CD8-positive, alpha-beta memory T cell (primary cell): ENCODE measurements at regions not wholly inside any gene's neighbourhood (a gene's known extent, or its start where the extent isn't known, plus 50 kb on each side); places are given as distances from the start of the nearest gene placed in this dataset.
"Not testable (repeated sequence)": the region's sequence is repeated elsewhere in the genome, so short reads cannot be mapped to it uniquely, and the experiment has no call there.

ENCODE experiments used
- CTCF ChIA-PET: fragments of 350-600 bp; sonication (Branson Sonifier 250); formaldehyde crosslinking; loops from one replicate; lab custom pipeline; 2021; ENCODE audit warnings: antibody characterized with exemption; lab: Charles Lee
- POLR2A ChIA-PET: fragments of 350-600 bp; sonication (Branson Sonifier 250); formaldehyde crosslinking; loops from one replicate; lab custom pipeline; 2021; ENCODE audit warnings: antibody characterized with exemption; lab: Charles Lee
- DNase-seq, 5 donors: peaks; one replicate each; pipeline versions ENCODE4 v3.0.0 to v3.0.0-alpha.2; 2020 to 2022; ENCODE audit warnings: mixed read lengths in 1 of 5
- H3K27ac ChIP-seq: one replicate; pipeline ENCODE4 v1.7.0; 2013; ENCODE audit warnings: low read depth, mild to moderate bottlenecking, low read length, moderate library complexity
- H3K27me3 ChIP-seq: 2 replicates; pipeline ENCODE4 v1.7.0; 2013; ENCODE audit warnings: low read length, mild to moderate bottlenecking; ENCODE audit not compliant: insufficient read depth, poor library complexity, severe bottlenecking
- H3K36me3 ChIP-seq: 2 replicates; pipeline ENCODE4 v1.7.0; 2013; ENCODE audit warnings: mild to moderate bottlenecking, low read length, moderate library complexity; ENCODE audit not compliant: insufficient read depth
- H3K4me1 ChIP-seq: 2 replicates; pipeline ENCODE4 v1.7.0; 2013; ENCODE audit warnings: mild to moderate bottlenecking, low read length, moderate library complexity; ENCODE audit not compliant: insufficient read depth
- H3K4me3 ChIP-seq: 2 replicates; pipeline ENCODE4 v1.7.0; 2013; ENCODE audit warnings: mild to moderate bottlenecking, low read length
- H3K9me3 ChIP-seq: 2 replicates; pipeline ENCODE4 v1.7.0; 2013; ENCODE audit warnings: mild to moderate bottlenecking, low read length
- H3K27ac Mint-ChIP-seq, 8 donors: one replicate each; pipeline ENCODE4 v1.8.0; 2020 to 2021; ENCODE audit warnings: mixed read lengths in 8 of 8, mild to moderate bottlenecking in 6 of 8, inconsistent platforms in 3 of 8, moderate library complexity in 3 of 8
- H3K27me3 Mint-ChIP-seq, 2 donors: one replicate each; pipeline ENCODE4 v1.8.0; 2020 to 2021; ENCODE audit warnings: mixed read lengths in 2 of 2, mild to moderate bottlenecking in 1 of 2, moderate library complexity in 1 of 2
- H3K36me3 Mint-ChIP-seq, 3 donors: one replicate each; pipeline ENCODE4 v1.8.0; 2020 to 2021; ENCODE audit warnings: mixed read lengths in 3 of 3, inconsistent platforms in 1 of 3, mild to moderate bottlenecking in 1 of 3
- H3K4me1 Mint-ChIP-seq, 3 donors: one replicate each; pipeline ENCODE4 v1.8.0; 2020 to 2021; ENCODE audit warnings: mixed read lengths in 3 of 3, inconsistent platforms in 1 of 3, mild to moderate bottlenecking in 1 of 3
- H3K4me3 Mint-ChIP-seq, 7 donors: one replicate each; pipeline ENCODE4 v1.8.0; 2020 to 2021; ENCODE audit warnings: mixed read lengths in 7 of 7, mild to moderate bottlenecking in 6 of 7, moderate library complexity in 4 of 7, inconsistent platforms in 2 of 7
- H3K9me3 Mint-ChIP-seq, 5 donors: one replicate each; pipeline ENCODE4 v1.8.0; 2020 to 2022; ENCODE audit warnings: mixed read lengths in 5 of 5, mild to moderate bottlenecking in 3 of 5, moderate library complexity in 2 of 5, inconsistent platforms in 1 of 5

- no peak overlapping the region for H3K27ac ChIP-seq
- H3K9me3 Mint-ChIP-seq: peaks cover 4 to 36% (median 5%) of the 10 kb centered on the region in 5 donors
These were observed 129.9 kb upstream of the NEGR1 start for GRCh38 chr1:72412286-72412685.

GRCh38 chr1:72399807-72400206 is 117.5 kb upstream of the NEGR1 start:
- H3K27me3 Mint-ChIP-seq: no peaks in the 10 kb centered on the region
- H3K27ac Mint-ChIP-seq: no peak overlapping the region
- DNase-seq: no peak
- H3K4me3 Mint-ChIP-seq: no peak overlapping the region
- Histone ChIP-seq H3K9me3 (no peaks in the 10 kb centered on the region), H3K4me3 (no peak overlapping the region), H3K27me3 (no peaks in the 10 kb centered on the region), H3K27ac (no peak overlapping the region), H3K4me1 (no peaks in the 10 kb centered on the region), H3K36me3 (no peaks in the 10 kb centered on the region)
- ChIA-PET POLR2A (no interaction called here), CTCF (no interaction called here)
- no peaks in the 10 kb centered on the region for H3K36me3 Mint-ChIP-seq
- H3K9me3 Mint-ChIP-seq: peaks cover 0 to 29% (median 0%) of the 10 kb centered on the region in 5 donors
- H3K4me1 Mint-ChIP-seq: no peaks in the 10 kb centered on the region

More at GRCh38 chr1:72412286-72412685, 129.9 kb upstream of the NEGR1 start:
- H3K4me1 Mint-ChIP-seq: no peaks in the 10 kb centered on the region
- ChIA-PET CTCF (no interaction called here), POLR2A (no interaction called here)
- H3K27ac Mint-ChIP-seq: no peak overlapping the region
- no peaks in the 10 kb centered on the region for H3K4me1 ChIP-seq
- no peaks in the 10 kb centered on the region for H3K36me3 ChIP-seq
- no peaks in the 10 kb centered on the region for H3K9me3 ChIP-seq
- H3K4me3 Mint-ChIP-seq: no peak overlapping the region
- H3K36me3 Mint-ChIP-seq: no peaks in the 10 kb centered on the region
- no peak overlapping the region for H3K4me3 ChIP-seq
- no peaks in the 10 kb centered on the region for H3K27me3 ChIP-seq
- DNase-seq: no peak
- no peaks in the 10 kb centered on the region for H3K27me3 Mint-ChIP-seq

- H3K4me1 Mint-ChIP-seq: no peaks in the 10 kb centered on the region
- CTCF ChIA-PET: no interaction called here
- H3K36me3 ChIP-seq: no peaks in the 10 kb centered on the region
These were observed 115.4 kb upstream of the NEGR1 start for GRCh38 chr1:72397786-72398185.

GRCh38 chr1:72394457-72394856 is 112.1 kb upstream of the NEGR1 start:
- Histone ChIP-seq H3K9me3 (no peaks in the 10 kb centered on the region), H3K4me3 (no peak overlapping the region), H3K36me3 (no peaks in the 10 kb centered on the region), H3K27ac (no peak overlapping the region), H3K4me1 (no peaks in the 10 kb centered on the region), H3K27me3 (no peaks in the 10 kb centered on the region)
- no peaks in the 10 kb centered on the region for H3K4me1 Mint-ChIP-seq
- no peak overlapping the region for H3K4me3 Mint-ChIP-seq
- peaks cover 3 to 18% (median 11%) of the 10 kb centered on the region in 5 donors for H3K9me3 Mint-ChIP-seq
- POLR2A ChIA-PET: no interaction called here
- H3K36me3 Mint-ChIP-seq: no peaks in the 10 kb centered on the region
- H3K27me3 Mint-ChIP-seq: no peaks in the 10 kb centered on the region
- CTCF ChIA-PET: interaction anchor here (0.9 kb wide), 1 partner anchor 9 kb away, joined by 3 read pairs; no protein-coding TSS in a partner anchor
- no peak overlapping the region for H3K27ac Mint-ChIP-seq
- DNase-seq: no peak

More at GRCh38 chr1:72397786-72398185, 115.4 kb upstream of the NEGR1 start:
- Histone ChIP-seq H3K9me3 (no peaks in the 10 kb centered on the region), H3K27ac (no peak overlapping the region), H3K4me1 (no peaks in the 10 kb centered on the region), H3K4me3 (no peak overlapping the region), H3K27me3 (no peaks in the 10 kb centered on the region)
- no peak overlapping the region for H3K4me3 Mint-ChIP-seq
- no peak for DNase-seq
- peaks cover 0 to 23% (median 4%) of the 10 kb centered on the region in 5 donors for H3K9me3 Mint-ChIP-seq
- H3K27me3 Mint-ChIP-seq: no peaks in the 10 kb centered on the region
- no peaks in the 10 kb centered on the region for H3K36me3 Mint-ChIP-seq
- POLR2A ChIA-PET: no interaction called here
- H3K27ac Mint-ChIP-seq: no peak overlapping the region

- Mint-ChIP-seq H3K4me3 (no peak overlapping the region), H3K9me3 (peaks cover 0 to 8% (median 3%) of the 10 kb centered on the region in 5 donors), H3K27me3 (no peaks in the 10 kb centered on the region), H3K4me1 (no peaks in the 10 kb centered on the region), H3K36me3 (no peaks in the 10 kb centered on the region), H3K27ac (no peak overlapping the region)
- Histone ChIP-seq H3K27ac (no peak overlapping the region), H3K9me3 (no peaks in the 10 kb centered on the region), H3K36me3 (no peaks in the 10 kb centered on the region), H3K27me3 (no peaks in the 10 kb centered on the region), H3K4me3 (no peak overlapping the region), H3K4me1 (no peaks in the 10 kb centered on the region)
- DNase-seq: no peak
- ChIA-PET POLR2A (no interaction called here), CTCF (no interaction called here)
These were observed 96.7 kb upstream of the NEGR1 start for GRCh38 chr1:72379072-72379471.

- H3K27ac Mint-ChIP-seq: no peak overlapping the region
- Histone ChIP-seq H3K4me3 (no peak overlapping the region), H3K9me3 (no peaks in the 10 kb centered on the region), H3K4me1 (no peaks in the 10 kb centered on the region), H3K27ac (no peak overlapping the region), H3K36me3 (no peaks in the 10 kb centered on the region), H3K27me3 (no peaks in the 10 kb centered on the region)
- no peak overlapping the region for H3K4me3 Mint-ChIP-seq
- peaks cover 2 to 9% (median 6%) of the 10 kb centered on the region in 5 donors for H3K9me3 Mint-ChIP-seq
- ChIA-PET CTCF (no interaction called here), POLR2A (no interaction called here)
- no peaks in the 10 kb centered on the region for H3K4me1 Mint-ChIP-seq
- H3K27me3 Mint-ChIP-seq: peaks cover 0 to 1% of the 10 kb centered on the region in 2 donors
- H3K36me3 Mint-ChIP-seq: peaks cover 0 to 3% (median 0%) of the 10 kb centered on the region in 3 donors
- DNase-seq: no peak
These were observed 92.9 kb upstream of the NEGR1 start for GRCh38 chr1:72375226-72375625.

GRCh38 chr1:72371259-72372035 is 89.1 kb upstream of the NEGR1 start:
- H3K27me3 ChIP-seq: no peaks in the 10 kb centered on the region
- peaks cover 3 to 28% (median 5%) of the 10 kb centered on the region in 5 donors for H3K9me3 Mint-ChIP-seq
- ChIA-PET CTCF (no interaction called here), POLR2A (no interaction called here)
- H3K4me3 Mint-ChIP-seq: no peak overlapping the region
- H3K9me3 ChIP-seq: no peaks in the 10 kb centered on the region
- no peak overlapping the region for H3K4me3 ChIP-seq
- no peaks in the 10 kb centered on the region for H3K4me1 ChIP-seq
- H3K27ac Mint-ChIP-seq: no peak overlapping the region
- H3K36me3 ChIP-seq: no peaks in the 10 kb centered on the region
- H3K27me3 Mint-ChIP-seq: peaks cover 0 to 1% of the 10 kb centered on the region in 2 donors
- no peaks in the 10 kb centered on the region for H3K4me1 Mint-ChIP-seq
- no peak overlapping the region for H3K27ac ChIP-seq
- H3K36me3 Mint-ChIP-seq: peaks cover 0 to 4% (median 0%) of the 10 kb centered on the region in 3 donors
- DNase-seq: no peak

GRCh38 chr1:72370836-72371235 is 88.5 kb upstream of the NEGR1 start:
- H3K4me1 ChIP-seq, H3K27me3 Mint-ChIP-seq, POLR2A ChIA-PET, H3K9me3 ChIP-seq, DNase-seq, CTCF ChIA-PET, H3K4me1 Mint-ChIP-seq, H3K4me3 Mint-ChIP-seq, H3K27ac ChIP-seq, H3K36me3 Mint-ChIP-seq, H3K36me3 ChIP-seq, H3K27me3 ChIP-seq, H3K4me3 ChIP-seq: not testable (repeated sequence)
- Mint-ChIP-seq H3K9me3 (peaks cover 3 to 29% (median 5%) of the 10 kb centered on the region in 5 donors), H3K27ac (peak overlapping the region in 1 of 8 donors; percentile 37)
